Ishikawa (cell line): ENCODE measurements at regions not wholly inside any gene's neighbourhood (a gene's known extent, or its start where the extent isn't known, plus 50 kb on each side); places are given as distances from the start of the nearest gene placed in this dataset.

ENCODE experiments used
- CEBPB ChIP-seq: IDR thresholded peaks from 2 replicates; pipeline ENCODE4 v1.6.1; 2012
- CREB1 ChIP-seq: IDR thresholded peaks from 2 replicates; pipeline ENCODE4 v1.6.1; 2012; ENCODE audit warnings: low read depth
- EGR1 ChIP-seq: IDR thresholded peaks from 2 replicates; pipeline ENCODE4 v1.6.1; 2012
- EP300 ChIP-seq: IDR thresholded peaks from 2 replicates; pipeline ENCODE4 v1.6.1; 2012; ENCODE audit warnings: borderline replicate concordance
- MAX ChIP-seq: IDR thresholded peaks from 2 replicates; pipeline ENCODE4 v1.6.1; 2012
- NFIC ChIP-seq: IDR thresholded peaks from 2 replicates; pipeline ENCODE4 v1.6.1; 2012
- RAD21 ChIP-seq: IDR thresholded peaks from 2 replicates; pipeline ENCODE4 v1.6.1; 2012; ENCODE audit warnings: low read depth
- REST ChIP-seq: IDR thresholded peaks from 2 replicates; pipeline ENCODE4 v1.6.1; 2012; ENCODE audit warnings: low read depth, mild to moderate bottlenecking
- TAF1 ChIP-seq: IDR thresholded peaks from 2 replicates; pipeline ENCODE4 v1.6.1; 2012; ENCODE audit warnings: low read depth, mild to moderate bottlenecking
- TCF12 ChIP-seq: IDR thresholded peaks from 2 replicates; pipeline ENCODE4 v1.6.1; 2012; ENCODE audit warnings: low read depth
- TEAD4 ChIP-seq: IDR thresholded peaks from 2 replicates; pipeline ENCODE4 v1.6.1; 2012

GRCh38 chr5:82493221-82493620 is 215.1 kb upstream of the RPS23 start:
- TF ChIP-seq TAF1 (no peak), MAX (no peak), REST (no peak), TEAD4 (no peak), RAD21 (no peak), EP300 (no peak), CREB1 (no peak), NFIC (no peak), CEBPB (no peak), EGR1 (no peak), TCF12 (no peak)
